Parathyroid adenoma (tissue), 2 donors: ENCODE measurements at regions not wholly inside any gene's neighbourhood (a gene's known extent, or its start where the extent isn't known, plus 50 kb on each side); places are given as distances from the start of the nearest gene placed in this dataset.
"Not testable (repeated sequence)": the region's sequence is repeated elsewhere in the genome, so short reads cannot be mapped to it uniquely, and the experiment has no call there.

Experiments used
- H2AFZ ChIP-seq: fragments of 300-600 bp; sonication (generic); one replicate; pipeline ENCODE4 v1.7.0; 2017; ENCODE audit warnings: antibody characterized with exemption, mild to moderate bottlenecking
- H3K27ac ChIP-seq: fragments of 300-600 bp; sonication (generic); one replicate; pipeline ENCODE4 v1.7.0; 2017
- H3K27me3 ChIP-seq: fragments of 300-600 bp; sonication (generic); one replicate; pipeline ENCODE4 v1.7.0; 2017; ENCODE audit warnings: low read length; ENCODE audit not compliant: control insufficient read depth, insufficient read depth
- H3K36me3 ChIP-seq: fragments of 300-600 bp; sonication (generic); one replicate; pipeline ENCODE4 v1.7.0; 2017; ENCODE audit warnings: low read length; ENCODE audit not compliant: control insufficient read depth, insufficient read depth
- H3K4me1 ChIP-seq: fragments of 300-600 bp; sonication (generic); one replicate; pipeline ENCODE4 v1.7.0; 2017; ENCODE audit warnings: control low read depth
- H3K4me2 ChIP-seq: fragments of 300-600 bp; sonication (generic); one replicate; pipeline ENCODE4 v1.7.0; 2017; ENCODE audit warnings: low read length
- H3K4me3 ChIP-seq: fragments of 300-600 bp; sonication (generic); one replicate; pipeline ENCODE4 v1.7.0; 2017; ENCODE audit warnings: low read depth, low read length
- H3K79me2 ChIP-seq: fragments of 300-600 bp; sonication (generic); one replicate; pipeline ENCODE4 v1.7.0; 2017; ENCODE audit warnings: control low read depth
- H3K9ac ChIP-seq: fragments of 300-600 bp; sonication (generic); one replicate; pipeline ENCODE4 v1.7.0; 2017; ENCODE audit warnings: mild to moderate bottlenecking
- H3K9me3 ChIP-seq: fragments of 300-600 bp; sonication (generic); one replicate; pipeline ENCODE4 v1.7.0; 2017; ENCODE audit warnings: low read length; ENCODE audit not compliant: control insufficient read depth
- TF ChIP-seq, protein P1 (sequence below): fragments of 300-600 bp; sonication (generic); IDR thresholded peaks from one replicate; pipeline ENCODE4 v1.7.0; 2017; ENCODE audit warnings: antibody characterized with exemption, mild to moderate bottlenecking
- donor health status: primary hyperparathyroidism.

- Histone ChIP-seq H3K4me3 (no peak overlapping the region), H3K9ac (no peak overlapping the region), H3K9me3 (no peaks in the 10 kb centered on the region), H3K79me2 (no peaks in the 10 kb centered on the region), H3K4me2 (no peak overlapping the region), H3K4me1 (no peaks in the 10 kb centered on the region), H3K27ac (no peak overlapping the region), H2AFZ (no peak overlapping the region), H3K27me3 (no peaks in the 10 kb centered on the region), H3K36me3 (no peaks in the 10 kb centered on the region)
- TF ChIP-seq, protein P1, sequence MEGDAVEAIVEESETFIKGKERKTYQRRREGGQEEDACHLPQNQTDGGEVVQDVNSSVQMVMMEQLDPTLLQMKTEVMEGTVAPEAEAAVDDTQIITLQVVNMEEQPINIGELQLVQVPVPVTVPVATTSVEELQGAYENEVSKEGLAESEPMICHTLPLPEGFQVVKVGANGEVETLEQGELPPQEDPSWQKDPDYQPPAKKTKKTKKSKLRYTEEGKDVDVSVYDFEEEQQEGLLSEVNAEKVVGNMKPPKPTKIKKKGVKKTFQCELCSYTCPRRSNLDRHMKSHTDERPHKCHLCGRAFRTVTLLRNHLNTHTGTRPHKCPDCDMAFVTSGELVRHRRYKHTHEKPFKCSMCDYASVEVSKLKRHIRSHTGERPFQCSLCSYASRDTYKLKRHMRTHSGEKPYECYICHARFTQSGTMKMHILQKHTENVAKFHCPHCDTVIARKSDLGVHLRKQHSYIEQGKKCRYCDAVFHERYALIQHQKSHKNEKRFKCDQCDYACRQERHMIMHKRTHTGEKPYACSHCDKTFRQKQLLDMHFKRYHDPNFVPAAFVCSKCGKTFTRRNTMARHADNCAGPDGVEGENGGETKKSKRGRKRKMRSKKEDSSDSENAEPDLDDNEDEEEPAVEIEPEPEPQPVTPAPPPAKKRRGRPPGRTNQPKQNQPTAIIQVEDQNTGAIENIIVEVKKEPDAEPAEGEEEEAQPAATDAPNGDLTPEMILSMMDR: no peak
These were observed 1526.8 kb downstream of the BRD1 start for GRCh38 chr22:48300877-48301276.

- H3K9ac ChIP-seq: no peak overlapping the region
- no peaks in the 10 kb centered on the region for H3K36me3 ChIP-seq
- no peak overlapping the region for H3K27ac ChIP-seq
- H2AFZ ChIP-seq: no peak overlapping the region
- H3K27me3 ChIP-seq: no peaks in the 10 kb centered on the region
- H3K4me3 ChIP-seq: no peak overlapping the region
- no peaks in the 10 kb centered on the region for H3K4me1 ChIP-seq
- H3K9me3 ChIP-seq: no peaks in the 10 kb centered on the region
- H3K4me2 ChIP-seq: no peak overlapping the region
- H3K79me2 ChIP-seq: no peaks in the 10 kb centered on the region
- TF ChIP-seq, protein P1: no peak
These were observed 1527.9 kb downstream of the BRD1 start for GRCh38 chr22:48299801-48300200.

- Histone ChIP-seq H2AFZ (no peak overlapping the region), H3K79me2 (no peaks in the 10 kb centered on the region), H3K9me3 (no peaks in the 10 kb centered on the region), H3K4me1 (no peaks in the 10 kb centered on the region), H3K9ac (no peak overlapping the region), H3K36me3 (no peaks in the 10 kb centered on the region), H3K4me2 (no peak overlapping the region), H3K27me3 (no peaks in the 10 kb centered on the region), H3K4me3 (no peak overlapping the region), H3K27ac (no peak overlapping the region)
- TF ChIP-seq, protein P1: no peak
These were observed 1528.5 kb downstream of the BRD1 start for GRCh38 chr22:48299124-48299523.

- H3K4me1 ChIP-seq: no peaks in the 10 kb centered on the region
- H2AFZ ChIP-seq: no peak overlapping the region
- TF ChIP-seq, protein P1: no peak
- no peak overlapping the region for H3K4me2 ChIP-seq
- no peak overlapping the region for H3K27ac ChIP-seq
- no peak overlapping the region for H3K4me3 ChIP-seq
- no peaks in the 10 kb centered on the region for H3K79me2 ChIP-seq
- H3K9ac ChIP-seq: no peak overlapping the region
- H3K27me3 ChIP-seq: no peaks in the 10 kb centered on the region
- no peaks in the 10 kb centered on the region for H3K9me3 ChIP-seq
- no peaks in the 10 kb centered on the region for H3K36me3 ChIP-seq
These were observed 1530.4 kb downstream of the BRD1 start for GRCh38 chr22:48297296-48297695.

GRCh38 chr22:48289954-48290353 is 1527.5 kb downstream of the TBC1D22A start:
- H3K27me3 ChIP-seq, H3K4me1 ChIP-seq, H2AFZ ChIP-seq, H3K9ac ChIP-seq, H3K4me2 ChIP-seq, H3K36me3 ChIP-seq, H3K79me2 ChIP-seq, H3K4me3 ChIP-seq, H3K27ac ChIP-seq, H3K9me3 ChIP-seq: not testable (repeated sequence)
